HG03066 (cell line): ENCODE measurements at regions not wholly inside any gene's neighbourhood (a gene's known extent, or its start where the extent isn't known, plus 50 kb on each side); places are given as distances from the start of the nearest gene placed in this dataset.

ENCODE experiments used
- ATAC-seq: cut with Tn5 transposase; IDR thresholded peaks from one replicate; pipeline ENCODE4 v1.9.1; 2021; ENCODE audit warnings: low read depth; ENCODE audit not compliant: unreplicated experiment

DNA sequence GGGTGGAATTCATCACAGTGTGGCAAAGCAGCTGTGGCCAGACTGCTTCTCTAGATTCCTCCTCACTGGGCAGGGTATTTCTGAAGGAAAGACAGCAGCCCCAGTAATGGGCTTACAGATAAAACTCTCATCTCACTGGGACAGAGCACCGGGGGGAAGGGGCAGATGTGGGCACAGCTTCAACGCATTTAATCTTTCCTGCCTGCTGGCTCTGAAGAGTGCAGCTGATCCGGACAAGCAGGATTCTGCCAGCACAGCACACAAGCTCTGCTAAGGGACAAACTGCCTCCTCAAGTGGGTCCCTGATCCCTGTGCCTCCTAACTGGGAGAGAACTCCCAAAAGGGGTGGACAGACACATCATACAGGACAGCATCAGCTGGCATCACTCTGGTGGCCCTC is 779.9 kb upstream of the CNTNAP5 start:
- ATAC-seq: no peak

DNA sequence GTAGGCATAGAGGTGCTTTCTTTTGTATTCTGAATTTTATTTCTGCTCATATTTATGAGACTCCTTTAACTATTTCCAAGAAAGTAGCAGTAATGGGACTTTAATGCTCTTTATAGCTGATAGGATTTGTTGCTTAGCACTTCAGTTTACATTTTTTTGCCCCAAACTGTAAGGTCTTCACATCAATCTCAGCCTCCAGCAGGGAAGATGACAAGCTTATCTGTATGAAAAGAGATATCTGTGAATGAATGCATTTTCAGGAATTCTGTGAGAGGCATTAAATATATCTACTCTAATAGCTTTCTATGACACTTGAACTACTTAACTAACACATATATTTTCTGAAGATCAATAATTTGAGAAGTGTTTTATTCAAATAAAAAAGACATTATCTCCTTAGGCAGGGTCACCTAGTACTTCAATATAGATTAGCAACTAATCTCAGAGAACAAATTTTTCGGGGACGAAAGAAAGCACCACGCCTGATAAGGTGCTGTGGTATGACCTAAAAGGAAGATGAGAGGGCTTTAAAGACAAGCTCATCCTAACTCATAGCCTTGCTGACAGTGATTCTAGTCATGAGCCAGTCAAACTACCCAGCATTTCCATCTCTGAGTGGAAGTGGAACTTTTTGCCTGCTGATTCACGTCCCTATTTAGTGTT is 766.1 kb upstream of the CNTNAP5 start:
- ATAC-seq: no peak

DNA sequence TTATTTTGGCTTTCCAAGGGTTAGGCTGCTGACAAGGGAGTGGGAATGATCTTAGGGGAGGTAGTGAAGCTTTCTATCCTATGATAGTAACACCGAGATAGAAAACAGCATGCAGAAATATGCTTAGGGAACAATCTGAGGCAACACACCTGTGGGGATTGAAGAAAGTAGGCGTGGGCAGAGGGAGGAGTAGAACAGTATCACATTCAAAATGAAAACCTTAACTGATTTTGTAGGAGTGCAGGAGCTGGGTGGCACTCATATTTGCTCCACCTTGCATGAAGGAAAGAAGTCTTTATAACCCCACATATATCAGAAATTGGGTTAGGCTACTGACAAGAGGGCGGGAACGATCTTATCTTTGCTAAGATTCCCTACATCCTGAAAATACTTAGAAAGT is 762.2 kb upstream of the CNTNAP5 start:
- ATAC-seq: no peak

DNA sequence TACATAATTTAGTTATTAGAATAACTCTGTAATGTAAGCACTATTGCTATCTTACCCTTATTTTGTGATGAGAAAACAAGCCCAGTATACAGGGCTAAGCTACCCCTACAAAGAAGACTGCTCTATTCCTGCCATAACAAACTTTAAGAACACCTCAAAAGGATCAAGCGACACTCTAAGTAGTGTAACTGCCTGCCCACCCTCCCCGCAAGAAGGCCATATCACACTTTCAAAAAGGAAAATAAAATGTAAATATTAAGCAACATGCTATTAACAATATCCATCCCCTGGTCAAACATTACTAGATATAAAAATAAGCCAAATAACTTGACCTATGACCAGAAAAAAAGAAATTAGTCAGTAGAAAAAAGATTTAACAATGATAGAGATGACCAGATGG is 741.7 kb upstream of the CNTNAP5 start:
- no peak for ATAC-seq

DNA sequence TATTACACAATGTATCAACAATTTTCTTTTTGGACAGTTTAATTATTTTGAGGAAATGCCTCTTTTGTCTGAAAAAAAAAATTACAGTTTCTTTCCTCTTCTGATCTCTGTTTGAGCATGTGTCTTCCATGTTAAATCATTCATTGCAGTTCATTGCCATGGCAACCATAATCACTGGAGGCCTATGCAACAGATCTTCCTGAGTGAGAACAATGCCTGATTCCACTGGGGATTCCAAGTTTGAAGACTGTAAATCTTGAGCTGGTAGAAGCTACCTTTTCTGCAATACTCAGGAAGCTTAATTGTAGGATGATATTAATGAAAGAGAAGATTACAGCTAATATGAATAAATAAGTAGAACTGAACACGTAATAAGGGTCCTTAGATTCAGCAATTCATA is 721.4 kb upstream of the CNTNAP5 start:
- ATAC-seq: no peak
